GM12865 (cell line): ENCODE measurements at regions not wholly inside any gene's neighbourhood (a gene's known extent, or its start where the extent isn't known, plus 50 kb on each side); places are given as distances from the start of the nearest gene placed in this dataset.

ENCODE experiments used
- DNase-seq: peaks from one replicate; pipeline ENCODE4 v3.0.0; 2010; ENCODE audit warnings: low read depth
- H3K4me3 ChIP-seq: 2 replicates; pipeline ENCODE4 v1.5.1; 2011; ENCODE audit warnings: mild to moderate bottlenecking, low read depth, low read length, control low read depth
- TF ChIP-seq, protein P1 (sequence below): IDR thresholded peaks from 2 replicates; pipeline ENCODE4 v1.5.1; 2011; ENCODE audit warnings: low read length, control low read depth, low read depth, inconsistent platforms; ENCODE audit not compliant: insufficient read depth; ENCODE audit errors: missing control alignments

DNA sequence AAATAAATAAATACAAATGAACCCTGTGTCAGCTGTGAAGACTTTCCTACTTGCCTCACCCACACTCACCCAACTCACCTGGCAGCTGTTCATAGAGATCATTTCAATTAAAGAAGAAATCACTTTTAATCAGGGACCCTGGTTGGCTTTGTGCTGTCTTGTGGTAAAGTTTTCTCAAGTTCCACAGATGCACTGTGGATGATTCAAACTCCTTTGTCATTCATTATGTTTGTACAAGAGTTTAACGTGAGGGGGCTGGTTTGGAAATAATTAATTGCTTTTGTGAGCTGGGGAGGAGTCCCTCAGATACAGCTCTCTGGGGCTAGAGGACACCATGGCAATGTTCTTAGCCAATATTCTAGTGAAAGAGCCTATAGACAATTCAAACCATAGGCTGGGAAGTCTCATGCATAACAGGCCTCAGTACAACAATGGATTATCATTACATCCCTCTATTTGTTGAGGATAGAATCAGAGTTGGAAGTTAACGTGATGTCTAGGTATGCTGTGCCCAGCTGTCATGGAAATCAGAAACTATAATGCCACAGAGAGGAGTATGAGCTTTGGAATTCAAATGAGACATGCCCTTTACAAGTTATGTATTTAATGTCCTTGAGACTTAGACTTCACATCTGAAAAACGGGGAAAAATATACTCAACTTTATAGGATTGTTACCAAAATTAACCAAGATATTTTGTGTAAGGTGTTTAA lies 698.5 kb downstream of the KCNA4 start:
- TF ChIP-seq, protein P1, sequence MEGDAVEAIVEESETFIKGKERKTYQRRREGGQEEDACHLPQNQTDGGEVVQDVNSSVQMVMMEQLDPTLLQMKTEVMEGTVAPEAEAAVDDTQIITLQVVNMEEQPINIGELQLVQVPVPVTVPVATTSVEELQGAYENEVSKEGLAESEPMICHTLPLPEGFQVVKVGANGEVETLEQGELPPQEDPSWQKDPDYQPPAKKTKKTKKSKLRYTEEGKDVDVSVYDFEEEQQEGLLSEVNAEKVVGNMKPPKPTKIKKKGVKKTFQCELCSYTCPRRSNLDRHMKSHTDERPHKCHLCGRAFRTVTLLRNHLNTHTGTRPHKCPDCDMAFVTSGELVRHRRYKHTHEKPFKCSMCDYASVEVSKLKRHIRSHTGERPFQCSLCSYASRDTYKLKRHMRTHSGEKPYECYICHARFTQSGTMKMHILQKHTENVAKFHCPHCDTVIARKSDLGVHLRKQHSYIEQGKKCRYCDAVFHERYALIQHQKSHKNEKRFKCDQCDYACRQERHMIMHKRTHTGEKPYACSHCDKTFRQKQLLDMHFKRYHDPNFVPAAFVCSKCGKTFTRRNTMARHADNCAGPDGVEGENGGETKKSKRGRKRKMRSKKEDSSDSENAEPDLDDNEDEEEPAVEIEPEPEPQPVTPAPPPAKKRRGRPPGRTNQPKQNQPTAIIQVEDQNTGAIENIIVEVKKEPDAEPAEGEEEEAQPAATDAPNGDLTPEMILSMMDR: no peak
- no peak for DNase-seq
- no peak overlapping the region for H3K4me3 ChIP-seq

DNA sequence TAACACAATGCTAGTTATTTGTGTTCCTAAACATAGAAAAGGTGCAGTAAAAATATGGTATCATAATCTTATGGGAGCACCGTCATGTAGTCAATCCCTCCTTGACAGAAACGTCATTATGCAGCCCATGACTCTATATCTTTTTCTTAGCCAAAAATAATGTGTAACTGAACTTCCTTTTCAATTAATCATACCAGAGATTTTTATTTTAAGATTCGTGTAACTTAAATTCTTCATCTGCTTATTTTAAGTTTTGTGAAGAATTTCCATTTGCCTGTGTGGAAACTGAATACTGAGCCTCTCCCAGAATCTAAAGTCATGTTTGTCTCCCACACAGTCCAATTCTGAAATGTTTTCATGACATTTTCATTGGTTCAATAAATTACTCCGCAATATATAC lies 699.1 kb downstream of the KCNA4 start:
- no peak for DNase-seq
- no peak overlapping the region for H3K4me3 ChIP-seq
- TF ChIP-seq, protein P1: no peak

DNA sequence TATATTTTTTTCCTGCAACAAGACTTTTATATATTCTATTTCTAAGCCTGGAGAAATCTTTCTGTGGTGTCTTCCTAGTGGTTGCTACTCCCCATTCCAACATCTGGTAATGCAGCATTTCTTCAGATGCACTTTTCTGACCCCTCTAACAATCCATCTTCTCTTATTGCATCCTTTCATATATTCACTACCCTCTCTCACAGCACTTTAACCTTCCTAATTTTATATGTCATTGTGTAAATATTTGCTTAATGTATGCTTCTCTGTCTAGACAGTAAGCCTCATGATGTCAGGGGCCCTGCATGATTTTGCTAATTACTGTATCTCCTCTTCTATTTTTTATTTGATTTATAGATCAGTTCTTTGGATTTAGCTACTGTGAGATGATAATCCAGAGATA lies 701.6 kb downstream of the KCNA4 start:
- TF ChIP-seq, protein P1: no peak
- DNase-seq: no peak

DNA sequence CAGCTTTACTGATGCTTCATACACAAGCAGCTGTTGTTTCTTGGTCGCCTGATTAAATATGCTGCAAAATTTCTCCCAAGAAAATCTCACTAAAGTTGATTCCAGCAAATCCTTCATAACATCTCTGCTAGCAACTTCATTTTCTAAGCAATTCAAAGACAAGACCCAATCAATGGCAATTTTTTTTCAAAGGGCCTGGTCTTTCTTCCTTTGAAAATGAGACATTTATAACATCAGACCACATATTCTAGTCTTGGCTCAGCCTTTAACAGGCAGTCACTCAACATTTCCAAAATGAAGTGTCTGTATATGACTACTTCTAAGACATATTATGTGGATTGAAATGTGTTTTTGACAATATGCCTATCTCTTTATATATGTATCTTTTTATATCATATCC lies 702.6 kb downstream of the KCNA4 start:
- TF ChIP-seq, protein P1: no peak
- DNase-seq: no peak

More for the DNA sequence above, 701.6 kb downstream of the KCNA4 start:
- H3K4me3 ChIP-seq: no peak overlapping the region

DNA sequence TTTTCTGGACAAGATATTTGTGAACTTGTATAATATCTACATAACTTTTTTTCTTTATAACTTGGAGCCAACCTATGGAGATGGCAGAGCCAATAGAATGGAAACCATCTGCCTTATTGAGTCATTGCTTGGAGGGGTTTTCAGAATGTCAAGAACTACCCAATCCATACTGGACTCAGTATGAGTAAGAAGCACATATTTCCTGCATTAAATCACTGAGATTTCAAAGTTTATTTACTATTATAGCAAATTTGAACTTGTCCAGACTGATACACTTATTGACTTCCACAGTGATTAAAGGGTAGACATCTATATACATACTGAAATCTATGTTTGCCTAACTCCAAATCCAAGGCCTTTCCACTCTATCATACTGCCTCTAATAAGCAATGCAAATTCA lies 704.0 kb downstream of the KCNA4 start:
- TF ChIP-seq, protein P1: no peak
- no peak for DNase-seq
- H3K4me3 ChIP-seq: no peak overlapping the region

More for the DNA sequence above, 702.6 kb downstream of the KCNA4 start:
- H3K4me3 ChIP-seq: no peak overlapping the region

DNA sequence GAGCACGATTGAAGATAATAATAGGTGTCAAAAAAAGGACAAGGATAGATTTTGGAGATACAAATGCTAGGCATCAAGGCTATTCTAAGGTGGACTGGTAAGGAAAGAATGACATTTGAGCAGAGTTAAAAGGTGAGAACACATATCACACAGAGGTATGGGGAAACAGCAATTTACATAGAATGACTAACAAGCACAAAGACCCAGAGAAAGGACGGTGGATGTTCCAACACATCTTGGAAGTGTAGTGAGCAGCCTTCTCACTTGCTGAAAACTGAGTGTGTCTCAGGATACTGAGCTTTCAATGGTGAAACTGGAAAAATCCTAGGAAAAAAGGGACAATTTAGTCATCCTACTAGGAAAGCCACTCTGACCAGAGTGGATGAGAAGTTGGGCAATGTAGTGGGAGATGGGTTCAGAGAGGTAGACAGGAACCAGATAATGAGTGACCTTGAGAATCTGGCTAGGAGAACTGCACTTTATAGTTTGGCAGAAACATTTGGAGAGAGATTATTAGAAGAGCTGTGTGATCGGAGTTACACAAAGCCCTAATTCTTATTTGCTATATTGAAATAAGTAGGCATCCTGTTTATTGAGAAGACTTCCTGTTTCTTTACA lies 706.0 kb downstream of the KCNA4 start:
- DNase-seq: no peak
- TF ChIP-seq, protein P1: no peak
- H3K4me3 ChIP-seq: no peak overlapping the region

DNA sequence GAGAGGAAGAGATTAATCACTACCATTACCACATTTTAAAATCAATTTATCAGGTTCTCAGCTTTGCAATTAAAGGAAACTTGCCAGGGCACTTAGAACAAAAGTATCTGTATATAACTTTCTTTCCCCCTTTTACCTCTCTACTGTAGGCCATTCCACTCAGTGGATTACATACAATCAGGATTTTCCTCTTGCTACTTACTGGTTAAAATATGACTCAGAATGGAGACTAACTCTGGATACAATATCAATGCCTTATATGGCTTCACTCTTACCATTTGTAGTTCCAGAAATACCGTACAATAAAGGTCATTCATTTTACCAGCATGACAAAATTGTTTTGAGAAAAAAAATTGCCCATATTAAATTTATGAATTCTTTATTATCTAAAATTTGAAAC lies 706.8 kb downstream of the KCNA4 start:
- H3K4me3 ChIP-seq: no peak overlapping the region
- TF ChIP-seq, protein P1: no peak
- no peak for DNase-seq
